Kidney tubule cell (primary cell): ENCODE measurements at regions not wholly inside any gene's neighbourhood (a gene's known extent, or its start where the extent isn't known, plus 50 kb on each side); places are given as distances from the start of the nearest gene placed in this dataset.

ENCODE experiments used
- DNase-seq: peaks from one replicate; pipeline ENCODE4 v3.0.0-alpha.2; 2018; ENCODE audit warnings: low spot score

DNA sequence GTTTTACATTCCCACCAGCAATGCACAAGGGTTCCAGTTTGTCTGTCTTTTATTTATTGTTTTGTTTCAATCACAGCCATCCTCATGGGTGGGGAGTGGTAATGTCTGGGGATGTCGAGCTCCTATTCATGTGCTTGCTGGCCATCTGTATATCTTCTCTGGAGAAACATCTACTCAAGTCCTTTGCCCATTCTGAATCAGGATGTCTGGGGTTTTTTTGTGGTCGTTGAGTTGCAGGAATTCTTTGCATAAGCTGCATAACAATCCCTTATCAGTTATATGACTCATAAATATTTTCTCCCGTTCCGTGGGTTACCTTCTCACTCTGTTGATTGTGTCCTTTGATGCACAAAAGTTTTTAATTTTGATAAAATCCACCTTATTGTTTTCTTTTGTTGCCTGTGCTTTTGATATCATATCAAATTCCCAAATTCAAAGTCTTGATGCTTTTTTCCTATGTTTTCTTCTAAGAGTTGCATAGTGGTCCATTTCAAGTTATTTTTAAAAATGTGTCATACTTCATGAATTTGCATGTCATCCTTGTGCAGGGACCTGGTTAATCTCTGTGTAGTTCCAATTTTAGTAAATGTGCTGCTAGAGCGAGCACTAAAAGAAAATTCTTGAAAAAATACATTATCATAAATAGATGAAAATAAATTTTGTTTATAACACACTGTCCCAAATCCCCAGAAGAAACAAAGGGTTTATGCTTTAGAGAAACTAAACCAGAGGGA lies 54.9 kb upstream of the PDE10A start:
- peak; percentile 81 for DNase-seq

GRCh38 chr6:165716886-165717285 lies 53.8 kb upstream of the PDE10A start:
- DNase-seq: peak; percentile 25

GRCh38 chr6:165715428-165715827 lies 52.4 kb upstream of the PDE10A start:
- no peak for DNase-seq

DNA sequence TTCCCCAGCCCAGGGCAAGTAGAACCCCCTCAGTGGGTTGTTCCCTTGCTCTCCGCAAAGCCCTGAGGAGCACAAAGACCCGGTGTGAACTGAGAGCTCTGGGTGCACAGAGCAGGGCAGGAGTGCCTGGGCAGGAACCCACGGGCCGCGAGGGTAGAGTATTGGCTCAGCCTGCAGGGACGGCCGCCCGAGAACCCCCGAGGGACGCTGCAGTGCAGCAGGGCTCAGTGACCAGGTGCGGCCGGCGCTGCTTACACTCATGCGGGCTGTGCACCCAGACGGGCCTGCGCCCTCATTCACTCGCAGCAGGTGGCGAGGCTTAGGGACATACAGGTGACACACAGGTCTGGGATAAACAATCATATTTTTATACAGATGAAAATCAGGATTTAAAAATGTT lies 51.9 kb upstream of the PDE10A start:
- DNase-seq: no peak

- DNase-seq: no peak
Measured at GRCh38 chr6:165713845-165714466, 50.9 kb upstream of the PDE10A start.
